ENCODE measurements at regions not wholly inside any gene's neighbourhood (a gene's known extent, or its start where the extent isn't known, plus 50 kb on each side); places are given as distances from the start of the nearest gene placed in this dataset.

GRCh38 chr10:124281666-124282065 is 137.1 kb downstream of the OAT start:
- no peak for DNase-seq (ENCODE audit: low read depth)
- TF ChIP-seq CTCF (conservative IDR thresholded peaks at IDR 0.05; ENCODE audit: low read depth, low read length), result no peak
- H3K4me3 ChIP-seq (ENCODE audit: low read length), result no peak overlapping the region

- no peak for DNase-seq (ENCODE audit: low read depth)
- TF ChIP-seq CTCF (conservative IDR thresholded peaks at IDR 0.05; ENCODE audit: low read depth, low read length), result no peak
- H3K4me3 ChIP-seq (ENCODE audit: low read length), result no peak overlapping the region
Measured at GRCh38 chr10:124280916-124281315, 137.8 kb downstream of the OAT start.

DNA sequence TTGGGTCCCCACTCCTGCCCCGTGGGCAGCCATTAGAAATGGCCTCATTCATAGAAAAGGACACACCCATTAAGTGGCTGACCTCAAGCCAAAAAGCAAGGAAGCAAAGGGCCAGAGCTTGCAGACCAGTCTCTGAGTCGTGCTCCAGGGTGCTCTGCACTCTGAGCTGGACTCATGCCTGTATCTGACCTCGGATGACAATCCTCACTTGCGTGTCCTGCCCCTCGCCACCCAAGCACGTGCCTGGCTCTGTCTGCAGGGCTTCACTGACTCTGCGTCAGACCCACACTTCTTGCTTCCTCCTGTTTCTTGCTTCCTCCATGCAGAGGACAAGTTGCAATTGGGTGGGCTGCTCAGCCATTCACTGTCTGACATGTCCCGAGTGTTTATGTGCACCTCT is 138.8 kb downstream of the OAT start:
- no peak overlapping the region for H3K4me3 ChIP-seq (ENCODE audit: low read length)
- TF ChIP-seq CTCF (conservative IDR thresholded peaks at IDR 0.05; ENCODE audit: low read depth, low read length), result no peak
- no peak for DNase-seq (ENCODE audit: low read depth)

DNA sequence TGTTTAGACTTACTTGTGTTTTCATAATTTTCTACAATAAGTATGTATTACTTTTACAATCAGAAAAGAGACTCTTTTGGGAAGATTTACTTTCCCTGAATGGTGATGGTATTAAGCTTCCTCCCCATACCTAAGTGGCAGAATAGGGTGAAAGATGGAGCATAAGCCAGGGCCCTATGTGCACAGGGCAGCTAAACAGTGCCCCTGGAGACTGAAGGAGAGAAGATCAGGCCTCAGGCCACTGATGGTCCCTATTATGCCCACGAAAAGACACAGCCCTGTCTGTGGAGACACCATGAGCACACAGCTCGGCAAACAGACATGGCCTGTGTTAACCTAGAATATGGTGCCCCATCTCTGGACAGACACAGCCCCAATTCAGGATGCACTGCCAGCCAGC is 139.4 kb downstream of the OAT start:
- no peak for TF ChIP-seq CTCF (conservative IDR thresholded peaks at IDR 0.05; ENCODE audit: low read depth, low read length)
- no peak overlapping the region for H3K4me3 ChIP-seq (ENCODE audit: low read length)
- no peak for DNase-seq (ENCODE audit: low read depth)

DNA sequence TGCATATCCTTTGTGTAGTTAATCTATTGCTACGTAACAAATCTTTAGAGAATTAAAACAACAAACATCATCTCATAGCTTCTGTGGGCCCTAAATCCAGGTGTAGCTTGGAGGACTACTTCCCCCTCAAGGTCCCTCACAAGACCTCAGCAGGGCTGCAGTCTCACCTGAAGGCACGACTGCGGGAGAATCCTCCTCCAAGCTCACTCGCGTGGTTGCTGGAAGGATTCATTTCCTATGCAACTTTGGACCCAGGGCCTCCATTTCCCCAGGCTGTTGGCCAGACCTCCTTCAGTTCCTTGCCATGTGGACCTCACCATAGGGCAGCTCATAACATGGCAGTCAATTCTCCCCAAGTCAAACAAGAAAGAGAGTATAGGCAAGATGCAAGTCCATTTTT is 140.4 kb downstream of the OAT start:
- DNase-seq (ENCODE audit: low read depth), result no peak
- H3K4me3 ChIP-seq (ENCODE audit: low read length), result no peak overlapping the region

DNA sequence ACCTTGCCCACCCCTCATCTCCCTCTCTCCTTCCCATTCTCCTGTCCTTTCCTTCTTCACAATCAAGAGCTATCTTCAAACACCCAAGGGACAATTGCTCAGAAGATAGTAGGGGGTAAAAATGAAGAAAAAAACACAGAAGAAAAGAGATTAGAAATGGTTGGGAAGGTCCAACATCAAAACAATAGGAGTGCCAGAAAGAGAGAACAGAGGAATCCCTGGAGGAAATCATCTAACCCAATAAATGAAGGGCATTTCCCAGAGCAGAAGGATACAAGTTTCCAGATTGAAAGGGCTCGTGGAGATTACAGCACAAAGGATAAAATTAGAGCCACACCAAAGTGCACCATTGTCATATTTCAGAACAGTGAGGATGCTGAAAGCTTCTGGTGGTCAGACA is 145.6 kb downstream of the OAT start:
- DNase-seq (ENCODE audit: low read depth), result no peak
- no peak for TF ChIP-seq CTCF (conservative IDR thresholded peaks at IDR 0.05; ENCODE audit: low read depth, low read length)
- no peak overlapping the region for H3K4me3 ChIP-seq (ENCODE audit: low read length)

More for the DNA sequence above, 140.4 kb downstream of the OAT start:
- no peak for TF ChIP-seq CTCF (conservative IDR thresholded peaks at IDR 0.05; ENCODE audit: low read depth, low read length)

GRCh38 chr10:124271676-124272075 is 147.0 kb downstream of the OAT start:
- H3K4me3 ChIP-seq (ENCODE audit: low read length), result no peak overlapping the region
- TF ChIP-seq CTCF (conservative IDR thresholded peaks at IDR 0.05; ENCODE audit: low read depth, low read length), result no peak
- DNase-seq (ENCODE audit: low read depth), result no peak

Data from retinal pigment epithelial cell (primary cell).